ENCODE measurements at regions not wholly inside any gene's neighbourhood (a gene's known extent, or its start where the extent isn't known, plus 50 kb on each side); places are given as distances from the start of the nearest gene placed in this dataset.

DNA sequence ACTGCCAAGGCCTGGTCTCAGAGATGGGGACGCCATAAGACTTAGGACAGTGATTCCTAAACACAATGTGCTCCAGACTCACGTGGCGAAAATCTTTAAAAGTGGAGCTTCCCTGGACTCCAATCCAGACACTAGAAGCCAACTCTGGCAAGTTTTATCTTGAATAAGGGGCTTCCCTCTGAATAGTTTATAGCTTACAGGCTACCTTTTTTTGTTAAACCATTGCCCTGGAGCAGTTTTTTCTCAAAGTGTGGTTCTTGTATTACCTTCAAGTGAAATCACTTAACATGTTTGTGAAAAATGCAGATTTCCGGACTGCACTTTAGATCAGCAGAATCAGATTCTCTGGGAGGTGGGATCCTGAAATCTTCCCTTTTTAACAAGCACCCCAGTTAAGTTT, 171.7 kb upstream of the PHF14 start:
- H3K36me3 ChIP-seq (replicated peaks in 1 of 2; ENCODE audit: control insufficient read depth in 1 of 2, insufficient read depth in 2 of 2, low read length in 2 of 2): no peaks in the 10 kb centered on the region
- WGBS (ENCODE audit: insufficient coverage): no CpG with 5 or more reads among the region's 4 CpGs
- no peaks in the 10 kb centered on the region for H3K4me1 Mint-ChIP-seq
- DNase-seq: no peak
- peaks cover 0 to 6% (median 0%) of the 10 kb centered on the region in 7 donors for H3K9me3 Mint-ChIP-seq
- TF ChIP-seq, protein P1, sequence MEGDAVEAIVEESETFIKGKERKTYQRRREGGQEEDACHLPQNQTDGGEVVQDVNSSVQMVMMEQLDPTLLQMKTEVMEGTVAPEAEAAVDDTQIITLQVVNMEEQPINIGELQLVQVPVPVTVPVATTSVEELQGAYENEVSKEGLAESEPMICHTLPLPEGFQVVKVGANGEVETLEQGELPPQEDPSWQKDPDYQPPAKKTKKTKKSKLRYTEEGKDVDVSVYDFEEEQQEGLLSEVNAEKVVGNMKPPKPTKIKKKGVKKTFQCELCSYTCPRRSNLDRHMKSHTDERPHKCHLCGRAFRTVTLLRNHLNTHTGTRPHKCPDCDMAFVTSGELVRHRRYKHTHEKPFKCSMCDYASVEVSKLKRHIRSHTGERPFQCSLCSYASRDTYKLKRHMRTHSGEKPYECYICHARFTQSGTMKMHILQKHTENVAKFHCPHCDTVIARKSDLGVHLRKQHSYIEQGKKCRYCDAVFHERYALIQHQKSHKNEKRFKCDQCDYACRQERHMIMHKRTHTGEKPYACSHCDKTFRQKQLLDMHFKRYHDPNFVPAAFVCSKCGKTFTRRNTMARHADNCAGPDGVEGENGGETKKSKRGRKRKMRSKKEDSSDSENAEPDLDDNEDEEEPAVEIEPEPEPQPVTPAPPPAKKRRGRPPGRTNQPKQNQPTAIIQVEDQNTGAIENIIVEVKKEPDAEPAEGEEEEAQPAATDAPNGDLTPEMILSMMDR (IDR thresholded peaks at IDR 0.05): no peak
- no peaks in the 10 kb centered on the region for H3K79me2 ChIP-seq (ENCODE audit: insufficient read depth, low read length)
- H3K27me3 ChIP-seq (ENCODE audit: control insufficient read depth in 2 of 2, insufficient read depth in 2 of 2, low read length in 2 of 2): no peaks in the 10 kb centered on the region
- no peaks in the 10 kb centered on the region for H3K9me3 ChIP-seq (replicated peaks in 1 of 2; ENCODE audit: control insufficient read depth in 1 of 2, insufficient read depth in 1 of 2, low read length in 2 of 2)
- no peak overlapping the region for H3K9ac ChIP-seq (ENCODE audit: insufficient read depth, low read length, poor library complexity, severe bottlenecking)
- no peak overlapping the region for H3K27ac Mint-ChIP-seq
- intact Hi-C loops (cut with micrococcal nuclease): no loop called here
- no peak overlapping the region for H2AFZ ChIP-seq (ENCODE audit: insufficient read depth, low read depth, low read length, poor library complexity, severe bottlenecking)
- no peaks in the 10 kb centered on the region for H3K36me3 Mint-ChIP-seq
- H3K27me3 Mint-ChIP-seq (ENCODE audit: low read depth in 3 of 3): no peaks in the 10 kb centered on the region
- no peak overlapping the region for H3K4me2 ChIP-seq (replicated peaks; ENCODE audit: extremely low read depth, low read length, poor library complexity, severe bottlenecking)
- no peaks in the 10 kb centered on the region for H4K20me1 ChIP-seq (ENCODE audit: insufficient read depth, low read length)
- H3K27ac ChIP-seq (ENCODE audit: low read depth in 1 of 2, low read length in 2 of 2): no peak overlapping the region
- H3K4me3 Mint-ChIP-seq: no peak overlapping the region
- H3K4me1 ChIP-seq (ENCODE audit: control insufficient read depth in 1 of 2, insufficient read depth in 2 of 2, low read length in 2 of 2): no peaks in the 10 kb centered on the region
- H3K4me3 ChIP-seq (replicated peaks in 1 of 3; ENCODE audit: low read depth in 2 of 3, low read length in 3 of 3): no peak overlapping the region

DNA sequence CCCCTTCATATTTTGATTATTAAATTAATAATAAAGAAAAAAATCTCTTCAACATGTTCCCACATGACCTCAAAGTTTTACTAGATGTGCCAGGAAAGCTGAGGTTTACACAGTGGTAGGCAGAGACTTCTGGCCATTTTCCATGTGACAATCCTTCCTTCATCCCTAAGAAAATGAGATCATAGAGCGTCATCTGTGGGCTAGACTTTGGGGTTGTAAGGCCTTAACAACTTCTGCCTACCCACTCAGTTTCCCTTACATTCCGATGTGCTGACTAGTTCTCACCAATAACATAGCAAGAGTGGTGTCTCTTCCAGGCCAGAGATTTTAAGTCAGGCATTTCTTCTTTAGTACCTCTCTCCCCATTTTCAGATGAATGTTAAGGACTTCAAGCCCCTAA, 171.1 kb upstream of the PHF14 start:
- Histone ChIP-seq H3K27ac (ENCODE audit: low read depth in 1 of 2, low read length in 2 of 2) (no peak overlapping the region), H4K20me1 (ENCODE audit: insufficient read depth, low read length) (no peaks in the 10 kb centered on the region), H3K4me2 (replicated peaks; ENCODE audit: extremely low read depth, low read length, poor library complexity, severe bottlenecking) (no peak overlapping the region), H3K27me3 (ENCODE audit: control insufficient read depth in 2 of 2, insufficient read depth in 2 of 2, low read length in 2 of 2) (no peaks in the 10 kb centered on the region), H3K79me2 (ENCODE audit: insufficient read depth, low read length) (no peaks in the 10 kb centered on the region), H3K4me1 (ENCODE audit: control insufficient read depth in 1 of 2, insufficient read depth in 2 of 2, low read length in 2 of 2) (no peaks in the 10 kb centered on the region), H3K9ac (ENCODE audit: insufficient read depth, low read length, poor library complexity, severe bottlenecking) (no peak overlapping the region), H3K36me3 (replicated peaks in 1 of 2; ENCODE audit: control insufficient read depth in 1 of 2, insufficient read depth in 2 of 2, low read length in 2 of 2) (no peaks in the 10 kb centered on the region), H3K4me3 (replicated peaks in 1 of 3; ENCODE audit: low read depth in 2 of 3, low read length in 3 of 3) (no peak overlapping the region), H3K9me3 (replicated peaks in 1 of 2; ENCODE audit: control insufficient read depth in 1 of 2, insufficient read depth in 1 of 2, low read length in 2 of 2) (no peaks in the 10 kb centered on the region), H2AFZ (ENCODE audit: insufficient read depth, low read depth, low read length, poor library complexity, severe bottlenecking) (no peak overlapping the region)
- intact Hi-C loops (cut with micrococcal nuclease): no loop called here
- TF ChIP-seq, protein P1 (IDR thresholded peaks at IDR 0.05): no peak
- 80% methylated on average over 1 of the region's 2 CpGs for WGBS (ENCODE audit: insufficient coverage)
- H3K4me3 Mint-ChIP-seq: no peak overlapping the region
- H3K9me3 Mint-ChIP-seq: peaks cover 0 to 6% (median 0%) of the 10 kb centered on the region in 7 donors
- no peaks in the 10 kb centered on the region for H3K4me1 Mint-ChIP-seq
- DNase-seq: no peak
- no peak overlapping the region for H3K27ac Mint-ChIP-seq
- H3K36me3 Mint-ChIP-seq: no peaks in the 10 kb centered on the region
- H3K27me3 Mint-ChIP-seq (ENCODE audit: low read depth in 3 of 3): no peaks in the 10 kb centered on the region
